Sigmoid colon (tissue), 6 donors: ENCODE measurements at regions not wholly inside any gene's neighbourhood (a gene's known extent, or its start where the extent isn't known, plus 50 kb on each side); places are given as distances from the start of the nearest gene placed in this dataset.

Source experiments
- DNase-seq: peaks from one replicate; pipeline ENCODE4 v3.0.0-alpha.2; 2019
- H3K27ac ChIP-seq, 4 donors: fragments of 200-600 bp; sonication (generic); one replicate each; pipeline ENCODE4 v1.5.1; 2016 to 2019; ENCODE audit warnings: mild to moderate bottlenecking in 1 of 4
- H3K27me3 ChIP-seq, 3 donors: fragments of 200-600 bp; sonication (generic); one replicate each; pipeline ENCODE4 v1.5.1; 2019; ENCODE audit warnings: mild to moderate bottlenecking in 1 of 3
- H3K36me3 ChIP-seq, 4 donors: fragments of 200-600 bp; sonication (generic); one replicate each; pipeline ENCODE4 v1.5.1; 2016 to 2019
- H3K4me1 ChIP-seq, 4 donors: fragments of 200-600 bp; sonication (generic); one replicate each; pipeline ENCODE4 v1.5.1; 2017 to 2019
- H3K4me3 ChIP-seq, 4 donors: fragments of 200-600 bp; sonication (generic); one replicate each; pipeline ENCODE4 v1.5.1; 2017 to 2019; ENCODE audit warnings: mild to moderate bottlenecking in 2 of 4, moderate library complexity in 1 of 4
- H3K9me3 ChIP-seq, 4 donors: fragments of 200-600 bp in 3 of 4; sonication (generic) in 3 of 4; one replicate each; pipeline versions ENCODE4 v1.5.1 to v1.6.1; 2013 to 2019
- EP300 ChIP-seq, 4 donors: sonication (generic); formaldehyde crosslinking; IDR thresholded peaks; one replicate each; pipeline ENCODE4 v1.6.1; 2017; ENCODE audit warnings: antibody characterized with exemption in 4 of 4
- POLR2A ChIP-seq, 2 donors: fragments of 450-650 bp; IDR thresholded peaks; one replicate each; pipeline ENCODE4 v1.6.1; 2016; ENCODE audit warnings: antibody characterized with exemption in 2 of 2, mild to moderate bottlenecking in 2 of 2, moderate library complexity in 2 of 2
- POLR2AphosphoS5 ChIP-seq, 4 donors: sonication (generic); formaldehyde crosslinking; IDR thresholded peaks; one replicate each; pipeline ENCODE4 v1.6.1; 2017; ENCODE audit warnings: antibody characterized with exemption in 4 of 4
- WGBS, 2 donors: extraction: QIAGEN DNeasy Blood & Tissue Kit; methylation state at CpG; one replicate each; pipeline ENCODE4 v1.1.7; 2013; 5-methylcytosine and 5-hydroxymethylcytosine counted together
- intact Hi-C: fragments of 100-400 bp; cut with DNase I; formaldehyde crosslinking; loops from one replicate; pipeline ENCODE4 v1.15.1; 2023
- TF ChIP-seq, protein P1 (sequence below), 4 experiments: fragments of 450-650 bp in 3 of 4; fragments of 200-600 bp in 1 of 4; IDR thresholded peaks; one replicate each; pipeline ENCODE4 v1.5.1; 2016 to 2019; ENCODE audit warnings: antibody characterized with exemption in 4 of 4, mild to moderate bottlenecking in 3 of 4, moderate library complexity in 2 of 4
- donor health status: healthy with polysubstance abuse.
- donor health status: healthy.

DNA sequence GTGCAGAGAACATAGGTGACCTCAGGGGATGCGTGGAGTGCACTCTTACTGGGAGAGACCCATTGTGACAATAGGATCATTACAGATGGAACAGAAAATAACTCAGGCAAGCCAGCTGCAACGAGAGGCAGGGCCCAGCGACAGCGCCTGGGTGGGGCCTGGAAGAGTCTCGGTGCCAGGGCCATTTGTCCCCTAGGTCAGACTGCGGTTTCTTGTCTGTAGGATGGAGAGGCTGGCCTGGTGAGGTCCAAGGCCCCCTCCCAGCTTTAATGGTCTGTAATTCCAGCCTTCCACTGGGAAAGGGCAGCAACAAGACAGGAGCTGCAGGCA is 208.6 kb upstream of the APCDD1 start:
- H3K27me3 ChIP-seq = peaks cover 0 to 14% (median 0%) of the 10 kb centered on the region in 3 donors
- no peaks in the 10 kb centered on the region for H3K36me3 ChIP-seq
- intact Hi-C loops = no loop called here
- no peak for DNase-seq
- H3K4me1 ChIP-seq = peaks cover 0 to 11% (median 0%) of the 10 kb centered on the region in 4 donors
- H3K27ac ChIP-seq = peak overlapping the region; percentile 13 to 38 (median 26)
- 87 to 89% methylated on average over 6 of the region's 6 CpGs for WGBS, 2 donors
- no peaks in the 10 kb centered on the region for H3K9me3 ChIP-seq
- H3K4me3 ChIP-seq = no peak overlapping the region
- TF ChIP-seq, protein P1, sequence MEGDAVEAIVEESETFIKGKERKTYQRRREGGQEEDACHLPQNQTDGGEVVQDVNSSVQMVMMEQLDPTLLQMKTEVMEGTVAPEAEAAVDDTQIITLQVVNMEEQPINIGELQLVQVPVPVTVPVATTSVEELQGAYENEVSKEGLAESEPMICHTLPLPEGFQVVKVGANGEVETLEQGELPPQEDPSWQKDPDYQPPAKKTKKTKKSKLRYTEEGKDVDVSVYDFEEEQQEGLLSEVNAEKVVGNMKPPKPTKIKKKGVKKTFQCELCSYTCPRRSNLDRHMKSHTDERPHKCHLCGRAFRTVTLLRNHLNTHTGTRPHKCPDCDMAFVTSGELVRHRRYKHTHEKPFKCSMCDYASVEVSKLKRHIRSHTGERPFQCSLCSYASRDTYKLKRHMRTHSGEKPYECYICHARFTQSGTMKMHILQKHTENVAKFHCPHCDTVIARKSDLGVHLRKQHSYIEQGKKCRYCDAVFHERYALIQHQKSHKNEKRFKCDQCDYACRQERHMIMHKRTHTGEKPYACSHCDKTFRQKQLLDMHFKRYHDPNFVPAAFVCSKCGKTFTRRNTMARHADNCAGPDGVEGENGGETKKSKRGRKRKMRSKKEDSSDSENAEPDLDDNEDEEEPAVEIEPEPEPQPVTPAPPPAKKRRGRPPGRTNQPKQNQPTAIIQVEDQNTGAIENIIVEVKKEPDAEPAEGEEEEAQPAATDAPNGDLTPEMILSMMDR (IDR thresholded peaks at IDR 0.05) = no peak
- TF ChIP-seq POLR2A (IDR thresholded peaks at IDR 0.05) (no peak), POLR2AphosphoS5 (IDR thresholded peaks at IDR 0.05) (no peak), EP300 (IDR thresholded peaks at IDR 0.05) (no peak)

DNA sequence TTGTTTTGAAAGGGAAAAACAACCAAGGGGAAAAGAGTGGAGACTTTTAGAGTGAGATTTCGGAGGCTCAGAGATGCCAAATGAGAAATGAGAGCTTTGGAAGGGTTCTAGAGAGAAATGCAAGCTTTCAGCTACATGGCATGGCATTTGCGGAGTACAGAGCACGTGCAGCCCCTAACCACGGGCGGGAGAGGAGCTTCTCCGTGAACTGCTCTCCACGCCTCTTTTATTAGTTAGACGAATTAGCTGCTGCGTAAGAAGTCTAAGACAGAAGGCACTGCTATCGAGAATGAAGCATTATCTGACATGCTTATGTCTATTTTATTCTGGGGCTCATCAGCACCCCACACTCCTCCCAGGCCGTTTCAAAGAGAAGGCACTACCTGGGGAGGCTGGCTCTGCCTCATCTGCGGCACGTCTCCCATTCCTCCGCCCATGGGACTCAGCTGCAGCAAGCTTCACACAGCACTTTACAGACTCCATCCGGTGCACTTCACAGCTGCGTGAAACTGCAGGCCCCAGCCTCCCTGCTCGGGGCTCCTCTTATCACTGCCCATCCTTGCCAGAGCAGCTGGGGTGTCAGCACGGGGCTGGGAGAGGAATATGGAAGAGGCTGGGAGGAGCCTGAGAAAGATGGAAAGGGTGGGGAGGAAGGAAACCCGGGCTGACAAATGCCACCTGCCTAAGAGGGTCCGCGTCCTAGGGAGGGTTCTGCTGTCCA is 207.3 kb upstream of the APCDD1 start:
- TF ChIP-seq POLR2AphosphoS5 (IDR thresholded peaks at IDR 0.05) (no peak), POLR2A (IDR thresholded peaks at IDR 0.05) (no peak), EP300 (IDR thresholded peaks at IDR 0.05) (no peak)
- TF ChIP-seq, protein P1 (IDR thresholded peaks at IDR 0.05) = no peak
- H3K4me3 ChIP-seq = peak overlapping the region in 2 of 4 donors; percentile 2 to 3
- H3K4me1 ChIP-seq = peaks cover 0 to 11% (median 0%) of the 10 kb centered on the region in 4 donors
- peak overlapping the region; percentile 1 to 45 (median 14) for H3K27ac ChIP-seq
- H3K9me3 ChIP-seq = no peaks in the 10 kb centered on the region
- no peak for DNase-seq
- intact Hi-C loops = no loop called here
- no peaks in the 10 kb centered on the region for H3K36me3 ChIP-seq
- WGBS, 2 donors = 61 to 65% methylated on average over 21 of the region's 21 CpGs
- H3K27me3 ChIP-seq = peaks cover 0 to 14% (median 0%) of the 10 kb centered on the region in 3 donors

DNA sequence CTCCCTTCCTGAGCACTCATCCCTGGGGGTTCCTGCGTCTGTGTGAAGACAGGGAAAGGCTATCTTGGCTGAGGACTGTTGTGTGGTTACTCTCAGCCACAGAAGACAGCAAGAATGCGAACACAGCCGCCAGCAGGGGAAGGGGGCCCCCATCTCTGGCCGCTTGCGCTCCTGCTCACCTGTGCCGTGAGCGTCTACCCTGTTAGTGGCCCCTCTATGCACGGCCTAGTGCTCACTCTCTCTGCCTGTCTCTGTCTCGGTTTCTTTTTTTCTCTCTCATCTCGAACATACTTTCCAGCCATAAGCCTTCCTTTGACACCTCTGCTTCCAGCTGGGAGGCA is 206.7 kb upstream of the APCDD1 start:
- intact Hi-C loops = no loop called here
- H3K4me3 ChIP-seq = peak overlapping the region in 1 of 4 donors; percentile 3
- 76 to 85% methylated on average over 10 of the region's 10 CpGs for WGBS, 2 donors
- peaks cover 0 to 14% (median 0%) of the 10 kb centered on the region in 3 donors for H3K27me3 ChIP-seq
- TF ChIP-seq POLR2A (IDR thresholded peaks at IDR 0.05) = no peak
- TF ChIP-seq POLR2AphosphoS5 (IDR thresholded peaks at IDR 0.05) = no peak
- TF ChIP-seq EP300 (IDR thresholded peaks at IDR 0.05) = no peak
- TF ChIP-seq, protein P1 (IDR thresholded peaks at IDR 0.05) = no peak
- no peaks in the 10 kb centered on the region for H3K9me3 ChIP-seq
- DNase-seq = no peak
- peaks cover 0 to 11% (median 0%) of the 10 kb centered on the region in 4 donors for H3K4me1 ChIP-seq
- no peaks in the 10 kb centered on the region for H3K36me3 ChIP-seq
- peak overlapping the region in 3 of 4 donors; percentile 1 to 45 (median 12) for H3K27ac ChIP-seq

DNA sequence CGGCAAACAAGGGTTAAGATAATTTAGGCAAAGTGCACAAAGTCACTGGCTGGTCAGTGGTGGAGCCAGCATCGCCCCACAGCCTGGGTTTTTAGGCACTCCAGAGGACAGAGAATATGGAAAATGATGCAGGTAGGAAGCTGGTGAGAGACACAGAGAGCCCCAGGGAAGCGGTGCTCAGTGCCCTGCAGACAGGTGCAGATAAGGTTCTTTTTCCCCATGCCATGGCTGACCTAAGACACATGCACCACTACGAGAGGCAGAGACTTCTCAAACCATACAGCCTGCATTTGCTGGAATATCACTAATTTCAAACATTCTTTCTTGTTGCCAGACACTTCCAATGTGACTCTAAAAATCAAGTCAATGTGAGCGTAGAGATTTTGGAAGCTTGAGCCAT is 205.7 kb upstream of the APCDD1 start:
- intact Hi-C loops = no loop called here
- no peaks in the 10 kb centered on the region for H3K36me3 ChIP-seq
- H3K27me3 ChIP-seq = peaks cover 0 to 14% (median 0%) of the 10 kb centered on the region in 3 donors
- H3K4me3 ChIP-seq = no peak overlapping the region
- peaks cover 0 to 11% (median 0%) of the 10 kb centered on the region in 4 donors for H3K4me1 ChIP-seq
- H3K27ac ChIP-seq = no peak overlapping the region
- WGBS, 2 donors = 92 to 94% methylated on average over 5 of the region's 5 CpGs
- TF ChIP-seq EP300 (IDR thresholded peaks at IDR 0.05) (no peak), POLR2AphosphoS5 (IDR thresholded peaks at IDR 0.05) (no peak), POLR2A (IDR thresholded peaks at IDR 0.05) (no peak)
- TF ChIP-seq, protein P1 (IDR thresholded peaks at IDR 0.05) = no peak
- no peak for DNase-seq
- peaks cover 0 to 3% (median 0%) of the 10 kb centered on the region in 4 donors for H3K9me3 ChIP-seq
